ENCODE measurements at regions not wholly inside any gene's neighbourhood (a gene's known extent, or its start where the extent isn't known, plus 50 kb on each side); places are given as distances from the start of the nearest gene placed in this dataset.

GRCh38 chr18:24791751-24792545 lies 331.5 kb downstream of the HRH4 start:
- no peak for DNase-seq

- DNase-seq = no peak
These were observed 333.3 kb downstream of the HRH4 start for GRCh38 chr18:24793742-24794141.

- no peak for DNase-seq
These were observed 334.7 kb downstream of the HRH4 start for GRCh38 chr18:24795129-24795528.

DNA sequence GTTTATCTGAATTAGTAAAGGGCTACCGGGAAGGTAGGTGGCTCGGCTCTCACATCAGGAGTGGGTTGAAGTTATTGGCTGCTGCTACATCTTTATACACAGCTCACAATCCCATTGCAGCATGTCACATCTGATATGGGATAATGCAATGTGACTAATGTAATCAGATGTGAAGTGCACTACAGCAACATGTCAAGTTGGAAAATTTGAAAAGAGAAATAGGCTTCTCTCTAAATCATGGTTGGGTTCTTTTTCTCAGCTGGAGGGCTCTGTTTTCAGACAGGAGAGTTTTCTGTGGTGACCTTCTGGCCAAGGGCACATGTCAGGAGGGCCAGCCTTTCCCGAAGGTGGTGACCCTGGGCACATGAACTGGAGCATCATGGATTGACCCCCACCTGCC lies 337.5 kb downstream of the HRH4 start:
- DNase-seq = no peak

GRCh38 chr18:24799176-24799575 lies 338.7 kb downstream of the HRH4 start:
- no peak for DNase-seq

GRCh38 chr18:24799720-24800119 lies 339.3 kb downstream of the HRH4 start:
- DNase-seq = no peak

DNA sequence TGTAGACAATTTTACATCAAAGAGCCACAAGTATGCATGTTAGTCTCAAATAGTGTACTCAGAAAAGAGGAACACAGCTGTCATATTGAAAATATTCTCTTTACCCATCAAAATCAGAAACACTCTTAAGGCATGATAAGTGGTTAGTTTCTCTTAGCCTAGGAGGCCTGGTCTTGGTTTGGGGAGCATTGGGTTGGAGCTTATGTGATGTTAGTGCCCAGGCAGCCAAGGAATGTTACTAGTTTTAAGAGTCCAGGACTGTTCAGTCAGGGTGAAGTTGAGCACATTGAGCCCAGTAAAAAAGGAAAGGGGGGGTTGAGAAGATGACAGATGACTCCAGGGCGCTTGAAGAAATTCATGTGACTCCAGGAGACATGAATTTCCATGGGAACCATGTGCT lies 340.6 kb downstream of the HRH4 start:
- no peak for DNase-seq

GRCh38 chr18:24802456-24802855 lies 342.0 kb downstream of the HRH4 start:
- DNase-seq = no peak

GRCh38 chr18:24805156-24805555 lies 344.7 kb downstream of the HRH4 start:
- DNase-seq = no peak

DNA sequence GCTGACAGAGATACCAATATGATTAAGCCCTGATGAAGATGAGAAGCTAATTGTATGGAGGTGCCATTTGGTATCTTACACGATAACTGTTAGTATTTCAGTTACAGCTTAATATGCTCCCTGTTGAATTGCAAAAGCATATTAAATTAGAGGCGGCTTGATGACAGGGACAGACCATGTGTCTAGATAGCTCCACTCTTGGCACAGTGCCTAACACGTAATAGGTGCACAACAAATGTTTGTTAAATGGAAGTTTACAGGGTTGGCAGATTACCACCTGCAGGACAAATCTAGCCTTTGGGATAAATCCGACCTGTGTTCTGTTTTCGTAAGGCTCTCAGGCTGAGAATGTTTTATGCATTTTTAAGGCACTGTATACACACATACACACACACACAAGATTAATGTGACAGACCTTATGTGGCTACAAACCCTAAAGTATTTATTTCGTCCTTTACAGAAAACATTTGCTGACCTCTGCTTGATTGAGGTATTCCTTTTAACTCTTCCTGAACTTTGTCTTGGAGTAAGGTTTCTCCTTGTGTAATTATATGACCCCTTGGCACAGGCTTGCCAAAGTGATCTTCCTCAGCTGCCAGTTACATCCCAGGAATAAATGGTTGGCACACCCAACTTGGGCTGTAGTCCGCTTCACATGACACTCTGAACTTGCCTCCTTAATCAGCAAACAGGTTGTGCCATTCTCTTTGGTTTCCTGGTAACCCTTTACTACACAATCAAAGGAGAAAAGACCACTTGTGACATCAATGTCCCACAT lies 348.9 kb downstream of the HRH4 start:
- DNase-seq = no peak

DNA sequence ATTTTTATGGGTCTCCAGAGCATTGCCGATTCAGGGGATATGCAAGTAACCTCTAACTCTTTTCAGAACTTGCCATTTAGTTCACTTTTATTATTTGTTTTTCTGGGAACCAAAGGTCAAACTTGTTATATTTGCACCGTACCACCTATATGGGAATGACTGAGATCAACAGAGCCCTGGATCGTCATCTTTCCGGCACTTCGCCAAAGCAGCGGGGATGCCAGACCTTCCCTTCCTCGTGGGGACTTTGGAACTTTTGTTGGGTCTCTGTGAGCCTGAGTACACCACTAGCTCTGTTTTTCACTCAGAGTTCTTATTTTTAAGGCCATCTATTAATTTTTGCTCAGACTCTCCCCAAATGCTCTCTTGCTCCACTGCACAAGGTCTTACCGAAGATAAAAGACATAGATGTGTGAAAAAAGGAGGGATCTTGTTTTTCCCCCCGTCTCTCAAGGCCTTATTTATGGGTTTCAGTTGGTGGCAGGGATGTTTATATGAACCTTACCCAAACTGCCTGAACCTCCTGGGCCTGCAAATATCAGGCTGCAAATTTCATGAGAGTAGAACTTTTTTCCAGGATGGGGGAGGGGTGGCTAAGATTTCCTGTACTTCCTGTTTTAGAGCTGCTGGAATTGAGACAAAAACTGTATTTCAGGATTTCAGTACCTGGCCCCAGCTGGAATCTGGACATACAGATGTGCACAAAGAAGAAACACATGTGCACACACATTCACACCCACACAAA lies 350.3 kb downstream of the HRH4 start:
- DNase-seq = no peak

DNA sequence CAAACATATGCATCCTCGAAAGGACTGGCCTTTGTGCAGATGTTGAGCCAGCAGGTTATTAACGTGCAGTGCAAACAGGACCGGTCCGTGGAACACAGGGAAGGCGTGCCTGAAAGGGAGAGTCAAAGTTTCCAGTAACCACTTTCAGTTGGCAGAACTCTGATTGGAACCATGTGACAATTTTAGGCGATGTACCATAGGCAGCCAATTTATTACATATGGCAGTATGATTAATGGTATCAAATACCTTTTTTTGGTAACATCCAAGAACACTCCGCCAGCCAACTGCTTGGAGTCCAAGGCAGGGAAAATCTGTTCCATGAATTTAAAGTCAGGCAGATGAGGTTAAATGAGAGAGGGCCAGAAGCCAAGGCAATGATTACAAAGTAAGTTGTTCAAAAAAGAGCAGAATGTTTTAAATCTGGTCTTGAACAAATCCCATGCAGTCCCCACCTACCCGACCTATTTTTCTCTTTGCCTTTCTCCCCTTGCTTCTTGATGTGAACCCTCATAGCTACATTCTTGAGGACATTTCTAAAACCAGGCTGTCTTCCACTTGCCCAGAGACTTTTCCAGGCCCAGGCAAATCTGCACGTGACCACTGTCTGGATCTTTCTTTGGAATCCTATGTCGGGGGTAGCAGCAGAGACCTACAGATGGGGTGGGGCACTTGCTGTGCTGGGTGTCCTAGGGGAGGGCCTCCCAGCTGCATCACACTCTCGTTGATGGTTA lies 351.7 kb downstream of the HRH4 start:
- no peak for DNase-seq

DNA sequence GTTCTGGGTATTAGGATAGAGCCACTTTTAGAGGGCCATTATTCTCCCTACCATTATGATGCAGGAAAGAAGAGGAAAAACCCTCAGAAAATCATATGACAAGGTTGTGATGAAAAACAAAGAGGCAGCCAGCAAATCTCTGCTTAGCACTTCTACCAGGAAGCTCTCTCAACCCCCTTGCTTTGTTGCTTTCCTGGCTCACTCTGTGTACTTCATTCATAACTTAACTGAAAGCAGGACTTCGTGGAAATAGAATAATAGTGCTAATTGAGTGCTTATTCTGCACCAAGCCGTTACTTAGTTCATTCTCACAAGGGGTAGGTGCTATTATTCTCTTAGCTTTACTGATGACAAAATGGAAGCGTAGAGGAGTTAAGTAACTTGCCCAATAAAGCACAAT lies 354.1 kb downstream of the HRH4 start:
- DNase-seq = no peak

- DNase-seq = no peak
These were observed 356.7 kb downstream of the HRH4 start for GRCh38 chr18:24817150-24817549.

DNA sequence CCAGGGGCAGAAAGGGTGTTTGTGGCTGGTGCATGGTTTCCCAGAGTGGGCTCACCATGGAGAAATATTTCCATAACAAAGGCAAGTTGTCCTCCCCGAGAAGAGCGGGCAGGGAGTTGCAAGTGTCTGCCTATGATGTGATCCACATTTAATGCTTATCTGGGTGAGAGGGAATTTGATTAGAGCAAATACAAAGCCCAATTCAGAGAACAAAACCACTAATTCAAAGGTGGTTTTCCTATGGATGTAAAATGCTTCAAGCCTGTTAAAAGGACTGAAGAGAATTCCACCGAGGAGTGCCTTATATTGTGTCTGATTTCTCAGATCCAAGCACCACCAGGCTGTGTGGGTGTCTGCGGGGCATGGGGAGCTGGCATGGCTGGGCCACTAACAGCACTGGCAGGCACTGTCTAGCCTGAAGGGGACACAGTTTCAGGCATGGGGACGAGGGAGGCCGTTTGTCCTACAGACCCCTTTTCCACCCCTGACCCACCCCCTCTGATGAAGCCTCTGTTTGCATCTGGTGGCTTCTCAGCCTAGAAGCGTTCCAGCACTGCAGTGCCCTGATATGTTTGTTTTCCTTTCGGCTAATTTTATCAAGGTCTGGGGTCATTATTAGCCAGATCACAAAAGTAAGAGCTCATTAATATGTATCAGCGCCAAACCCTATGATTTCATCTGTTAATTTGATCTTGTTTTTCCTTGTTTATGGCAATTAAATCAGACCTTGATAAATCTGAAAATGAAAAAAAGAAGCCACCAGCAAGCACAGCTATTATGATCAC lies 357.3 kb downstream of the HRH4 start:
- no peak for DNase-seq

GRCh38 chr18:24818441-24818840 lies 358.0 kb downstream of the HRH4 start:
- no peak for DNase-seq

GRCh38 chr18:24819141-24819890 lies 358.9 kb downstream of the HRH4 start:
- DNase-seq = no peak

DNA sequence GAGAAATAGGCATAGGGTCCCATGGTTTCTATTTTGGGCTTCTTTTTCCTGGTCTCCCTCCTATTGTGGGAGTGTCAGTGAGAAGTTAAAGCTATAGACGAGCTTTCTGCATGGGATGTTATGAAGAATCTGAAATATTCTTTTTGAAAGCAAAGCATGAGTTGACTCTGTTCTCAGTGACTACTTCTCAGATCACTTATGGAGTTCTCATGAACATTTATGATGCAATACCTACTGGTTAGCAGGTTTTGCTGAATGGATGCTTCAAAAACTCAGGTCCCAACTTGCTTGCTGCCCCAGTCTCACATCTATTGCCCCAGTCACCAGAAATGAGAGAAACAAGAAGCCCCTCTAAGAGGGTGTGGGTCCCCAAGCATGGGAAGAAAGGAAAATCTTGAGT lies 365.0 kb downstream of the HRH4 start:
- DNase-seq = no peak

DNA sequence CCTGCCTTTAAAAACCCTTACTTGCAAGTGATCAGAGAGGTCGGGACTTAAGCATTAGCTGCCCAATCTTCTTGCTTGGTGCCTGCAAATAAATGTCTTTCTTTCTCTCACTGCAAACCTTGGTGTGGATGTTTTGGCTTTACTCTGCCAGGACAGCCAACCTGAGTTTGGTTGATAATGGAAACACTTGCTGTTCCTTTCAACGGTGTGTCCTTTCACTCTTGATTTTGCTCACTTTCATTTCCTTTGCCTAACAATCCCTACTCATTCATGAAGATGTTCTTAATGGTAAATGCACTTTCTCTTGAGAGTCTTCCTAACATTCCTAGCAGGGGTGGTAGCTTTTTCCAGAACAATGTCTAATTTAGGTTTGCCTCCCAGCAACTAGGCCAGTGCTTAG lies 366.2 kb downstream of the HRH4 start:
- no peak for DNase-seq

GRCh38 chr18:24827501-24827900 lies 367.1 kb downstream of the HRH4 start:
- DNase-seq = no peak

DNA sequence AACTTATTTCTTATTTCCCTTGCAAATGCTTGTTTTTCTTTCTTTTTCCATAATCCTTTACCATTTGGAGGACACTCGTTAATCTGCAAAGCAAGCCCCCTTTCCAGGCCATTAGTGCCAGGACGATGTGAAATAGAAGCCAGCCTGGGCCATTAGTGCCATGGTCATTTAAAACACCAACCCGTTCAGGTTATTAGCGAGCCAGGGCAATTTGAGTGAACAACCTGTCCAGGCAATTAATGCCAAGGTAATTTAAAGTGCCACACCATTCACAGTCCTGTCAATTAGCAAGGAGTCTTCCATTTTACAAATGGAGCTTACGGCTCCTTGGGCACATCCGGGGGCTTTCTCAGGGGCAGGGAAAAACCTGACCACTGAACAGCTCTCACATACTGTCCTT lies 370.6 kb downstream of the HRH4 start:
- no peak for DNase-seq
